ENCODE measurements at regions not wholly inside any gene's neighbourhood (a gene's known extent, or its start where the extent isn't known, plus 50 kb on each side); places are given as distances from the start of the nearest gene placed in this dataset.

DNA sequence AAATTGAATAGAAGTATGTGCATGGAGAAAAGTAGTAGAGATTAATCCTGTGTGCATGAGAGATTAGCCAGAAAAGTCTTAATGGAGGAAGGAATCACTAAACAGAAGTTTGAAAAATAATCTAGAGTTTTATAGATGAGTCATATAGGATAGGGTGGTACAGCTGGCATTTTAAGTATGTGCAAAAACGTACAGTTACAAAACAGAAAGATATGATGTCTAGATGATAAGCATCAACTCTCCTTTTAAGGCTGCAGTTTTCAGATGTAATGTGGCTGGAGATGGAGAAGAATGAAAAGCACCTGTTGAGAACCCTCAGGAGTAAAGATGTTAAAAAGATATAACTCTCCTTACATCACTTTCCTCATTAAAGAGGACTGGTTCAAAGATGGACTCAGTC is 271.3 kb downstream of the STK31 start:
- peak; percentile 1 for DNase-seq

GRCh38 chr7:23981758-23982157 is 271.7 kb downstream of the STK31 start:
- no peak for DNase-seq

- no peak for DNase-seq
Measured at GRCh38 chr7:24005517-24005916, 278.5 kb upstream of the NPY start.

GRCh38 chr7:24010495-24010894 is 273.5 kb upstream of the NPY start:
- DNase-seq, result no peak

DNA sequence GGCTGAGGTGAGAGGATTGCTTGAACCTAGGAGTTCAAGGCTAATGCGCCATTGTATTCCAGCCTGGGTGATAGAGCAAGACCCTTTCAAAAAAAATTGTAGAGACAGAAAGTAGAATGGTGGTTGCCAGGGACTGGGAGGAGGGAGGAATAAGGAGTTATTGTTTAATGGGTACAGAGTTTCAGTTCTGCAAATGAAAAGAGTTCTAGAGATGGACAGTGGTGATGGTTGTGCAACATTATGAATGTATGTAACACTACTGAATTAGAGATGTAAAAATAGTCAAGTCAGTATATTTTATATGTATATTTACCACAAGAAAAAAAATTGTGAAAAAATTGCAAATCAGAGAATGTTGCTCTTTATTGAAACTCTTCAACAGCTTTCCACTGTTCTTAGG is 266.5 kb upstream of the NPY start:
- DNase-seq, result no peak

DNA sequence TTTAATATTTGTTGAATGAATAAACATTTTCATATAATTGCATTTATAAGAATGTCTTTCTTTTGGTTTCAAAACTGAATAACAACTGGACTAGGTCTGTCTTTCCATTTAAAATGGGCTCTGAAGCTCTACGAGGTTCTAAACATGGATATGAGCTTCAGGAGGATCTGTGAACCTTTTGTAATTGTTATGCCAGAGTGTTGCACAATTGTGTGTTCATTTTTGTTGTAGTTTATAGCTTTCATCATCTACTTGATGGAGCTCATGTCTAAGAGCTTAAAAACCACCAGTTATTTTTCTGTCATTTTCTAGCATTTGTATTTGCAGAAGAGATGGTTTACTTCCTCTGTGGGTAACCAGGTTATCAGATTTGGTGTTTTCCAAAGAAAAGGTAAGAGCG is 265.7 kb upstream of the NPY start:
- no peak for DNase-seq

- no peak for DNase-seq
Measured at GRCh38 chr7:24019841-24020240, 264.1 kb upstream of the NPY start.

DNA sequence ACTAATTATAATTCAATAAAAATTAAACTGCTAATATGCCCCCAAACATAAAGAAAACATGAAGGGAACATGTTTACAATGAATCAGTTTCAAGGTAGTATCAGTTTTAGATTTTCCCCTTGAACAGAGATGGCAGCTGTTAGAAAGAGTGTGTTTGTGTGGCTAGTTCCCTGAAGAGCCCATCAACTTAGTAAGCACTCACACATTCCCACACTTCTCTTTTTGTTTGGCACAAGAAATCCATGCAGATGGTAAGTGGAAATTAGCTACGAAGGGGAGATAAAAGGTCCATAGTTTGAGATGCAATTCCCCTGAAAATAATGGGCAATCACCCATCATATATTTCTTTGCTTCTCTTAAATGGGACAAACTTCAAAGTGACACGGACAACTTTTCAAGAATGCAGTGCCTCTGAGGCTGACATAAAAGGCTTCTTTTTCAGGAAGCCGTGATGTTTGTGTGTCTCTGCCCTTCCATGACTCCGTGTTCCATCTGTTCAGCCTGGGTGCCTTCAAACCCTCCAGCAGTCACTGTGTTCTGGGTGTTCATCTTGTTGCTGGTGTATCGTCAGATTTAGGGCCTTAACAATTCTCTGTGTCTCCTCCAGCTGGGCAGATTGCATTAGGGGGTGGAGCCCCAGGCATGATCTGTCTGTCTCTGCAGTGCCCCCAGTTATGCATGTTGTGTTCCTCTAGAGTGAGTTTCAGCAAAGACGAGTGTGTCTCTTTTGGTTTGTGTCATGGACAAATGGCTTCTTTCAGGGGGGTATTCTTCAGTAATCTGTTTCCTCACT is 259.5 kb upstream of the NPY start:
- peak; percentile 7 for DNase-seq

- DNase-seq, result peak; percentile 56
Measured at GRCh38 chr7:24025094-24025493, 258.9 kb upstream of the NPY start.

DNA sequence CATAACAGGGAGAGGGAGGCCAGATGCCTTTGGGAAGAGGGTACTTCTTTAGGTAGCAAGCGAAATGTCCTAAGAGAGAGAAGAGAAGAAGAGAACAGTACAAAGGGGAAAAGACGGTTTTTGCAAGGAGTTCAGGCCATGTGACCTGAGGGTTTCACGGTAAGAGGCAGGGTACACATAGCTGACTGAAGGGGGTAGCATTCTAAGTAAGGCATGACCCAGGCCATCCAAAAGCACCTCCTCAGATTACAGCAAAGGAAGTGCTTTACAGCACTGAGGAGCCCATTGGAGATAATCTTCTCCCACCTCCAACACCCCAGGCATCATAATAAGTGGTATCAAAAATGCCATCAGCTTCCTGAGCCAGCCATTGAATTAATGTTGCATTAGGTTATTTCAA is 258.2 kb upstream of the NPY start:
- DNase-seq, result no peak

GRCh38 chr7:24026351-24026750 is 257.6 kb upstream of the NPY start:
- DNase-seq, result no peak

DNA sequence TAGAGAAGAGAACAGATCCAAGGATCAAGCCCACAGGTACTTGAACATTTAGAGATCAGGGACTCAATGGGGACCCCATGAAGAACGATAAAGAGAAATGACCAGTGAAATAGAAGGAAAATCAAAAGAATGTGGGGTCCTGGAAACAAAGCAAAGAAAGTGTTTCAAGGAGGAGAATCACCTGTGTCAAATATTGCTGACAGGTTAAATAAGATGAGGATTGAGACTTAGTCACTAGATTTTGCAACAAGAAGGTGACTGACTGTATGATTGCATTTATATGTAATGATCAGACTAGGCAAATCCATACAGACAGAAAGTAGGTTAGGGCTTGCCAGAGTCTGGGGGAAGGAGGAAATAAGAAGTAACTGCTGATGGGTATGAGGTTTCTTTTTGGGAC is 254.9 kb upstream of the NPY start:
- no peak for DNase-seq

DNA sequence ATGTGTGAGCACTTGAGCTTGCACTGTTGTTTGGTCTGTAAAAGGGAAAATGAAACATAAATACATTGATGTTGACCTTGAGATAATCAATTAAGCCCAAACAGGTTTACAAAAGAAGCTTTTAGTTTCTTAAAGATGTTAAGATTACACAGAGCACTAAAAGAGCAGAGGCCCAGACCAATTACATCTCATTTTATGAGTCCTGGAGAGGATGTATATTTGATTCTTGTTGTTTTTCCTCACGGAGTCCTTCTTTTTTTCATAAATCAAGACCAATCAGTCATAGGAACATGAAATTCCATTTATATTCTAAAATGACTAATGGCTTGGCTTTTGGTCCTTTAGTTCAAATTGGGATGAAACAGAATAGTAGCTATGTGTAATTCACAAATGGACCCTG is 249.7 kb upstream of the NPY start:
- no peak for DNase-seq

DNA sequence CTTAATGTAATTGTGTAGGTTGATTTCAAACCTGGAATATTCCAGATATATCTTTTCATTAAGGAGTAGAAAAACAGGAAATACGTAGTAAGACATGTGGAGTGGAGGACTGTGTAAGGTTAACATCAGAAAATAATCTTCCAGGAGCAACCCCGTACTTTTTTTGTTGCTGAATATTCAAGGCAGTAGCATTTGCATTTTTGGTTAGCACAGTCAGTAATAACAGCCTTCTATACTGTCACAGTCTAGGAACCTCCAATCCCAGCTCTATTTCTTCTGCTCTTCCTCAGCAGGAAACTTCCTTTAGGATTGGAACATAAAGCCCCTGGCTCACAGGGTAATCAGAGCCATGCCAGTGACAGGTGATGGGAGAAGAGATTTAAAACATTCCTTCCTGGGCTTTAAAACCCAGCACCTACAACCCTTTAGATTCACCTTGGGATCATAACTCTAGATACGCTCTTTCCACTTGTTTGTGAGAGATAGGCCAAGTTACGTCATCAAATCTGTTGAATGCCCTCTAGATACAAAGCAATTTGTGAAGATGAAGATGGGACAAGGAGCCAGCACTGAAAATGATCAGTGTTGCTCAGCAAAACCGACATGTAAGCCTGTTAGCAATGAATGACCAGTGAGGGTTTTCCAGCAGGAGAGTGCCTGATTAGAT is 248.5 kb upstream of the NPY start:
- no peak for DNase-seq

GRCh38 chr7:24036033-24036412 is 248.0 kb upstream of the NPY start:
- no peak for DNase-seq

GRCh38 chr7:24038993-24039392 is 245.0 kb upstream of the NPY start:
- DNase-seq, result no peak

DNA sequence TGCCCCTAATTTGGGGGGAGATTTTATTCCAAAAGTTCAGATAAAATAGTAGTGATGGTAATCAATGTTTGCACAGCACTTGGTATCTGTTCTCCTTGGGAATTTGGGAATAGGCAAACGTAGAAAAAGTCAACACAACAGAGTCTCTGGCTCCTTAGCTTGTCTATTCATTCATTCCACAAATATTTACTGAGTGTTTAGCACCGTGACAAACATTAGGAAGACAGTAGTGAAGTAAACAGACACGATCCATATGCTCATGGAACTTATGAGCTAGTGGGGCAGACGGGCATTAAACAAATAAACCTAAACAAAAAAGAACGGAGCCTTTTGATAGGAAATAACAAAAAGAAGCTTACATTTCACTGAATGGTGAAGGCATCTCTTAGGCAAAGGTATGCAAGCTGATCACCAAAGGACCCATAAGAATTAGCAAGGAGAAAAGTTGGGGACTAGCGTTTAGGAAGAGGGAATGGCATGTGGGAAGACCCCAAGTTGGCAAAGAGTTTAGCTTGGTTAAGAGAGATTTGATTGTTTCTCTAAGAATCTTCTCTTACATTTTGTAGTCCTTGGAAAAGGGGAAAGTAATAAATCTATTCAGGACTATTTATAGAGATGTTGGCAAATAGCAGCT is 243.9 kb upstream of the NPY start:
- no peak for DNase-seq

DNA sequence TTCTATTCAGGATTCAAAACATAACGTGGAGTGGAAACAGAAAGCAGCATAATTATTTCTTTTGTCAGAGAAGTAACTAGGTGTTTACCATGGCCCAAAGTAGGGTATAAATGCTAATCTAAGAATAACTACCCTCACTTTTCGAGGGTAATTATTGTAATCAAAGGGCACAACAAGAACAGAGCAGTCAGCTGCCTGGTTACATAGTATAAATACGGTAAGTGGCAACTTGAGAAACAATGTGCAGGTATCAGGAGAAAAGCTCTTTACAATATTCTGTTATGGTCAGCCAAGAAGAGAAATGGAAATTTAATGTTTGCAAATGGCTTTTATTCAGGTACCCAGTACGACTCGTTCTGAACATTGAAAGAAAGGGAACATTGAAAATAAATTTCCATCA is 242.0 kb upstream of the NPY start:
- no peak for DNase-seq

- DNase-seq, result no peak
Measured at GRCh38 chr7:24049296-24049695, 234.7 kb upstream of the NPY start.

GRCh38 chr7:24050991-24051560 is 232.9 kb upstream of the NPY start:
- no peak for DNase-seq

DNA sequence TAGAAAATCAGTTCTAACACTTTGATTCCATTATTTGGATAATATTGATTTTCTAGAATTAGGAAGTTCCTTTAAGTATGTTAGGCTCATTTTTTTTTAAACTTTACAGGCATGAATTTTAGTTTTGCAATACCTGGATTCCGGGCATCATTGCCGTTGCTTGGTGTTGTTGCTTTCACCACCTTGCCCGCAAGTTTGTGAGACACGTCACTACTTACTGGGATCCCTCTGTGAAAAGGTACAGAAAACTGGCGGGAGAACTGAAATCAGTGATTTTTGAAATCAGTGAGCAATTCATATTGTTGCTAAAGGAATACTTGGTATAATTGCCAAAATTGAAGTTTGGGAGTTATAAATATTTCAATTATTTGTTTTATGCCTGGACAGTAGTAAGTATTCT is 232.3 kb upstream of the NPY start:
- DNase-seq, result no peak

DNA sequence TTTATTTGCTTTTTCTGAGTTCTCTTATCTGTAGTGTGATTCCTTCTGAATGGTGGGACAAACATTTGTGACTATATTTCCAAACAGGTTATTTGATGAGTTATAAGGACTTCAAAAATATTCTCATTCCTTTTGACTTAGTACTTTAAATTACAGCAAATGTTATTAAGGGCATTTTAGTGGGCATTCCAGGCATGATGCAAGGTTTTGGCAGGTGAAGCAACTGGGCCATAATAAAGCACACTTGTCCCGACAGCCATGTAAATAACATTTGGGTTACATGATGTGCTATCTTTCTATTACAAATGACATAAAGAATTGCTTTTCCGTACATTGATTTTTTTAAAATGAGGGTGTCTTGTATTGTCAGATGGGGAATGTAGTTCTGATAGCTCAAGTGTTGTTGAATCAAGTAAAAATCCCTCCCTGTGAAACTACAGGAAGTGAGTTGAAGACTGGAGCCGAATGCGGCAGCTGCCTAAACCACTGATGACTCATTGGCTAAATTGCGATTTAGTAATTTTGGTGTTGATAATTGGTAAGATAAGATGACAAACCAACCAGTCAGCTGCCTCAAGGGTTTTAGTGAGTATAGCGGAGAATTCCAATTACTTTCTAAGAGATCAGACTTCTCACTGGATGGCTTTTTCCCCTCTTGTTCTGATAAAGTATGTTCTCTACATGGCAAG is 231.3 kb upstream of the NPY start:
- DNase-seq, result peak; percentile 61

DNA sequence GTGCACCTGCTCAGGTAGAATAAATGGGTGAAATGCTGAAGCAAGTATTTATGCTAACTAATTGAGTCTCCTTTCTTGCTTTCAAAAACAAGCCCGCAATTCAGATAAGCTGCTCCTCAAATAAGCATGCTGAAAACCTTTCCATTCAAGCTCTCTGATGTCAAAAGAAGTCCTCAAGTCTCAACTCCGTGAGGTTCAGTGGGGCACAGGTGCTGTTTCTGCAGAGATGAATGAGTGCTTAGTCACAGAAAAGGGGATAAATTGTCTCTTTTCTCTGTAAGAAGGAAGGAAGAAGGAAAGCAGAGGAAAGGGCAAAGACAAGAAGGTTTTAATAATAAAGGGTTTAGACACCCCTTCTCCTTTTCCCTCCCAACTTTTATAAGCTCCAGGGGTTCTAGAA is 229.8 kb upstream of the NPY start:
- DNase-seq, result no peak
